ENCODE measurements at regions not wholly inside any gene's neighbourhood (a gene's known extent, or its start where the extent isn't known, plus 50 kb on each side); places are given as distances from the start of the nearest gene placed in this dataset.

GRCh38 chr7:41096917-41097316 is 606.0 kb downstream of the INHBA start:
- peak; percentile 55 for DNase-seq (ENCODE audit: low spot score)

- DNase-seq (ENCODE audit: low spot score): no peak
These were observed 609.7 kb downstream of the INHBA start for GRCh38 chr7:41093141-41093540.

DNA sequence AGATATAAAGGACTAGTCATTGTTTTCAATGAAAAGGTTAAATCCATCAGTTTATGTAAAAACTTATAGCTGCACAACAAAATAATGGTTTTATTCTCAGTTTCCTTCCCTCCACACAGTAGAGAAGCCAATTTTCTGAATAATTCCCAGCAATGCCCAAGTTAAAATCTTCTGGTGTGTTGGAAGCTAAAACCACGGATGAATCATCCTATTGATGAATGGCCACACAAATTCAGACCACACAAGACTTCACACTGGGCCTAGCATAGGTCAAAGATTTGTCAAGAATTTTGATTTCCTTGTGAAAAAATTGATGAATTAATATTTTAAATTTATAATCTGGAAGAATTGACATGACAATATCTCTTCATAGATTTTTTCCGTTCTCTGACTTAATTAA is 617.6 kb downstream of the INHBA start:
- peak; percentile 38 for DNase-seq (ENCODE audit: low spot score)

- DNase-seq (ENCODE audit: low spot score): no peak
These were observed 618.5 kb downstream of the INHBA start for GRCh38 chr7:41084381-41084780.

- no peak for DNase-seq (ENCODE audit: low spot score)
These were observed 633.3 kb downstream of the INHBA start for GRCh38 chr7:41069635-41070034.

DNA sequence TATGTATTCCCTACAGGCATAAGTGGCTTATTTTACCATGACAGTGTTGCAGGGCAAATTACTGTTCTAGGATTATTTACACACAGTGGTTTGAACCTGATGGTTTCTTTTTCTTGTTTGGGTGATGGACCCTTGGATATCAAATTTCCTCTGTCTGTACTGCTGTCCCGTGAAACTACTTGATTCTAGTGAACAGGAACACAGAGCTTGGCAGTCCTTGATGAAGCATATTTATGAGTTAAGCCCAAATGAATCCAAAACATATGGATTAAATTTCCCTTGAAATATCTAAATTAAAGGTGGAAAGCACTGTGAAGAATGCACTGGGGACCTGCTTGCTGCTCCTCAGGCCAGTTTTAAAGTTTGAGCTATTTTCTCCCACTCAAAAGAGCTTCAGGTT is 635.3 kb downstream of the INHBA start:
- DNase-seq (ENCODE audit: low spot score): no peak

DNA sequence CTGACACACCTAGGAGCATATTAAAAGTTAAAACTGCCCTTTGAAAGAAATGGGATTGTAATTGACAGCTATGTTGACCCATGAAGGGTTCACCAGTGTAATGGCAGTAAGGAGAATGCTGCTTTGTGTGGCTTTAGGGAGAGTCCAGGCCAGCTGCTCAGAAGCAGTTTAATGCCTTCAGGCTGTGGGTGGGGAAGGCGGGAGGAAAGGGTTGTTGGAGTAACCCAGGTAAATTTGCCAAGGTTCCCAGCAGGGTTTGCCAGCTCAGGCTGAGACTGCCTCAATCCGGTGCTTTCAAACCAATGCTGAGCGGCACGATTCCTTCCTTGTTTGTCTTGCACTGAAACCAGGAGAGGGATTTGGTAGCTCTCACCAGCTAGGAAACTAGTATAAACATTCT is 637.2 kb downstream of the INHBA start:
- DNase-seq (ENCODE audit: low spot score): no peak

- DNase-seq (ENCODE audit: low spot score): no peak
These were observed 639.8 kb downstream of the INHBA start for GRCh38 chr7:41063116-41063515.

- DNase-seq (ENCODE audit: low spot score): no peak
These were observed 642.1 kb downstream of the INHBA start for GRCh38 chr7:41060796-41061195.

DNA sequence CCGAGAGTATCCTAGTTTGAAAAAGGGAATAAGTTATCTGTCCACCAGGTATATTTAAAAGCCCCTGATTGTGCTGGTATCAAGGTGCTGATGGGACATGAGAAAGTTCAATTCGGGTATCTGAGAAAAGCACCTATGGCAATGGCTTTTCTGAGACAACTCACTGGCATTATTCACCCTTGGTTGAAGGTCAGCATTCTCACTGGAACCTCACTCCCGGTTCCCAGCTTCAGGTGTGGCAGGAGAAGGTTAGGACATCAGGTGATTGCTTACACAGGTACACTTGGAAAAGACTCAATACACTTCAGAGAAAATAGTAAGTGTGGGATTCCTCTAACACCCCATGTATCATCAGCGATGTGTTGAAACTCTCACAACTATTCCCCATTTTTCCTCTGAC is 643.1 kb downstream of the INHBA start:
- DNase-seq (ENCODE audit: low spot score): no peak

DNA sequence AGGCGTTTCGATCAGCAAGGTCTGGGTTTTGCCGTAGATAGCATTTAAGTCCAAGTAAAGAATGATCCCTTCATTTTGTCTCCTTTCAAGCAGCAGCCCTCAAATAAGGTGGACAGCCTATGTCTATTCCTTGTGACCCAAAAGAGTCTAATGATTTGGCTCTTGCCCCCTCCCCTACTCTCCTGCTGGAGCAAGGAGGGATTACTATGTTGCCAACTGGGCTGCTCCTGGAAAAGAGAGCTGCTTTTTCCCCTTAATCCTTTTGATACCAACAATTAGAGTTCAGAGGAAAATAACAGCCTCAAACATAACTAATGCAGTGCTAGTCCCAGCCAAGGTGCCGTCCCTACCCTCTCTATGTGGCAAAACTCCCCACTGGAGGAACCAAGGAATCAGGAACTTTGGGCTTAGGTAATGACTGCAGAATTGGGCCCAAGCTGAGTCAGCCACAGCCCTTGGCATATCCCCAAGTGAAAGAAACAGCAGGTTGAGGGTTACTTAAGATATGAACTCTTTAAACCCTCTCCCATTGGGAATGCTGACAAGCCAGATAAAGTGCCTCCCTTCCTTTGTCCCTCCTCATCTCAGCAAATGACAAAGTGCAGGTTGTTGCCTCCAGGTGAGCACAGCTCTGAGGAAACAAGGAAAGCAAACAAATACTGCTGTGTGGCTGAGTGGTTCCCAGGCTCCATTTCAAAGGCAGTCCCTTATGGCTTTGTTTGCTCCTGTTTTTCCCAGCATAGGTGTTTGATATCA is 643.7 kb downstream of the INHBA start:
- DNase-seq (ENCODE audit: low spot score): no peak

DNA sequence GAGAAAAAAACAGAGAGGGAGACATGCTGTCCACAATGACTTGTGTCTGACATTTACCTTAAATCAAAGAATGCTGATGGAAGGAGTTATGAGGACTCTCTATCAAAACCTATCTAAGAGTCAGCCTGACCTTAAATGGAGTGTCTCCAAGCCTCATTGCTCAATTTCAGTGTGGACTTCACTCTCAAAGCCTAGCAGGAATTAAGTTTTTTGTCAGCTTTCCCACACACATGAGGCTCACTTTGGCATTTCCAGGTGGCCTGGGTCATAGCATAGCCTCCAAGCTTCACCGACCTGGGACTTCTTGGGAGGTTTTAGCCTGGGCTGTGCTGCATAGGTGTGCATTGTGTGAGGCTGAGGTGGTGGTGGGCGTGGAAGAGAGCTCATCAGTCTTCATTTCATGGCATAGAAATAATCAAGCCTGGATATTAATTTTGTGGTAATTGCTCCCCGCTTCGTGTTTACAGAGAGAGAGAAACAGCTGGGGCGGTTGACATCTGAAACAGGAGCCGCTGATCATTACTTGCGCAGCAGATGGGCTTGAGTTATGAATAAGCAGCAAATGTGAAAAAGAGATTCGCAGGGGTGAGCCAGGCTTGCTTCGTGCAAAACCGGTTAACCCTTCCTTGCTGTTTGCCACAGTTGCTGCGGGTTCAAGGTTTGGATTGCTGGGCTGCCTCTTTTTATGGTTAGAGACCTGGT is 647.8 kb downstream of the INHBA start:
- DNase-seq (ENCODE audit: low spot score): no peak

- peak; percentile 31 for DNase-seq (ENCODE audit: low spot score)
These were observed 649.1 kb downstream of the INHBA start for GRCh38 chr7:41053820-41054219.

DNA sequence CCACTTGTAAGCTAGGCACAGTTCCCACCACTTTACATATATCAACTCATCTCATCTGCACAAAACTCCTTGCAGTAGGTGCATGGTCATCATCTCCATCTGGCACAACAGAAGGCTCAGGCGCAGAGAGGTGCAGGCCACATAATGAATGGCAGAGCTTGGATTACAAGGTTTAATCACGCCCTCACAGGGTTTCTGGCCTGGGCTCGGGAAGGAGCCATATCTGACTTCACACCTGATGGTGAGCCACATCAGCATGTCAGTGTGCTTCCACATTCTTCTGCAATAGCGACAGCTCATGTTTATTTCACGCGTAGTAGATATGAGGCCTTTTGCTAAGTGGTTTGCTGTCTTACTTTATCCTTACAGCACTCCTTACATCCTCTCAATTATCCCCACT is 650.2 kb downstream of the INHBA start:
- no peak for DNase-seq (ENCODE audit: low spot score)

DNA sequence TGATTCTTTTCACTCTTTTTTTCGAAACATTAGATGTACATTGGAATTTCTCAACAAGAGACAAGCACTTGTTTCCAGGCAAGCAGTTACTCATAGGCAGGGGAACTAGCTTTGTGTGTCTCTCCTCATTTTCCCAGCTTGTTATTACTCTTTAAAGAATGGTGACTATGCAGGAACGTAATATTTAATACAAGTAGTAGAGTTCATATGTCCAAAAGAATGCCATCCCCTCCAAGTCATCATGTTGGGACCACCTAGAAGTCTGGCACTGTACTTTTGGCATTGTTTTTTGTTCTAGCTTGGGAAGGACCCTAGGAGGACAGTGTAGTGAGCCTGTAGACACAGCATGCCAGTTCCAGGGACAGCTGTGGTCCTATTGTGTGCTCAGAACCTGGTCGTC is 650.7 kb downstream of the INHBA start:
- DNase-seq (ENCODE audit: low spot score): no peak

DNA sequence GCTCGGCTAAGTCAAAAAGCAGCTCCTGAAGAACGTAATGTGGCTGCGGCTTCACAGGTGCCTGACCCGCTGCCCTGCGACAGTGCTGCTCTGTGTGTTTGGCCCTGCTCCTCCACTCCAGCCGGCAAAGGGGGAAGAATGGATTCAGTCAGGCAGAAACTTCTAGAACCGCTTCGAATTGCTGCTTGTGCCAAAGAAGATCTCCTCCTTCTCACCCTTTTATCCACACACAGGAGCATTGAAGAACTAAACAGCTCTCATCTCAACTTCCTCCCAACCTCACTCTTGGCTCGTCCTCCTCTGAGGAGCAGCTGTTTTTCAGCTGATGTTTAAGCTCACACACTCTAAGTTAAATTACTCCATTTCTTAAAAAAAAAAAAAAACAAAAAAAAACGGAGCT is 651.4 kb downstream of the INHBA start:
- DNase-seq (ENCODE audit: low spot score): no peak

DNA sequence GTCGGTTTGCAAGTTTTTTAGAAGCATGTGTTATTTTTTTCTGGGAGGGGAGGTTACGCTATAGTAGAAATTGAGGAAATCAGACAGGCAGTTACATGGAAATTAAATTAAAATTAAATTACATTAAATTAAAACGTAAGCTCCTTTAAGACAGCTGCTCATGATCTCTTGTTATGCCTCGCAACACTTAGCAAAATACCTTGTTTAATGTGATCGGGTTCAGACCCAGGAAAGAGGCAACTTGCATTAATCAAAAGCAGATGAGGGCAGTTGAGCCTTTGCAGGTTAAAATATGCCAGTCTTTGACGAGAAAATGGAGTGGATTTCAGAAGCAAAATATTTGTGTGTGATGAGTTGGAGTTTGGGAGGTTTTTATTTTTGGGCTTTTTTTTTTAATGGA is 651.8 kb downstream of the INHBA start:
- no peak for DNase-seq (ENCODE audit: low spot score)

- DNase-seq (ENCODE audit: low spot score): no peak
These were observed 654.1 kb downstream of the INHBA start for GRCh38 chr7:41048771-41049170.

DNA sequence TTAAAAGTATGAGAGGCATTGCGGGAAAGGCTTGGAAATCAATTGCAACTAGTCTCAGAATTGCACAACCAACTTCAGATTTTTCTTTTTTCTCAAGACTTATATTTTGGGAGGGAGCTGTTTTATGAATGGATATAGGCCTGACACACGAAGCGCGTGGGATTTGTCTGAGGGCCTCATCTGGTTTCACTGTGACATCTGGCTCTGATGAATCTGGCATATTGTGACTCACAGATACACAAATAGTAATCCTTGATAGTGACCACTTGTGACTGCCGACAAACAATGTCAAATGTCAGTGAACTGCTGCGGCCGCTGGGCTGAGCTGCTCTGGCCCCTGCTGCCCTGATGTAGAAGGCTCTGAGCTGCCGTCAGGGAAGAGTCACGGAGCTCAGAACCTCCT is 655.1 kb downstream of the INHBA start:
- peak; percentile 60 for DNase-seq (ENCODE audit: low spot score)

DNA sequence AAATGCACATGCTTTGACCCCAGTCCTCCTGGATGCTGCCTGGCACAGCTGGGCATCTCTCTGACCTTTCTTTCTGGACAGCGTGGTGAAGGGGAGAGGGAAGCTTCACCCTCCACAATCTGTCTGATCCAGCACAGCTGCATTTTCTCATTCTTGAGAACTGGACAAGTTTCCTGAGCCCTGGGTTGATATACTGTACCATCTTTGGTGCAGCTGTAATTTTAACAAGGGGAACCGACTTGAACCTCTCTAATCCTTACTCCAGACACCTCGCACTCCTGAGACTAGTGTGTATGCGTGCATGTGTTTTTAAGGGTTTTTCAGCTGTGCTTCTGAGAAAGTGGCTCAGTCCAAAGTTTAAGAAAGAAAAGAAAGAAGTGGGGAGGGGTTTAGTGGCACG is 655.7 kb downstream of the INHBA start:
- no peak for DNase-seq (ENCODE audit: low spot score)

GRCh38 chr7:41046776-41047175 is 656.1 kb downstream of the INHBA start:
- no peak for DNase-seq (ENCODE audit: low spot score)

- DNase-seq (ENCODE audit: low spot score): no peak
These were observed 656.6 kb downstream of the INHBA start for GRCh38 chr7:41046221-41046761.

GRCh38 chr7:41045556-41046123 is 657.2 kb downstream of the INHBA start:
- DNase-seq (ENCODE audit: low spot score): no peak

Measured in AG20443 (cell line).